Keratinocyte (primary cell): ENCODE measurements at regions not wholly inside any gene's neighbourhood (a gene's known extent, or its start where the extent isn't known, plus 50 kb on each side); places are given as distances from the start of the nearest gene placed in this dataset.

Source experiments
- CTCF ChIP-seq, 3 experiments: IDR thresholded peaks in 1 of 3; conservative IDR thresholded peaks in 1 of 3; optimal IDR thresholded peaks in 1 of 3; 2 replicates in 2 of 3; 3 replicates in 1 of 3; pipeline versions ENCODE3 to v1.5.1; 2011; ENCODE audit warnings: low read length in 3 of 3, mild to moderate bottlenecking in 3 of 3, moderate library complexity in 2 of 3, control low read depth in 1 of 3, inconsistent platforms in 1 of 3; ENCODE audit not compliant: insufficient read depth in 2 of 3; ENCODE audit errors: extremely low read depth in 1 of 3
- EZH2 ChIP-seq: IDR thresholded peaks from one replicate; pipeline ENCODE4 v1.6.1; 2012; ENCODE audit warnings: inconsistent platforms, mild to moderate bottlenecking, low read length, moderate library complexity

DNA sequence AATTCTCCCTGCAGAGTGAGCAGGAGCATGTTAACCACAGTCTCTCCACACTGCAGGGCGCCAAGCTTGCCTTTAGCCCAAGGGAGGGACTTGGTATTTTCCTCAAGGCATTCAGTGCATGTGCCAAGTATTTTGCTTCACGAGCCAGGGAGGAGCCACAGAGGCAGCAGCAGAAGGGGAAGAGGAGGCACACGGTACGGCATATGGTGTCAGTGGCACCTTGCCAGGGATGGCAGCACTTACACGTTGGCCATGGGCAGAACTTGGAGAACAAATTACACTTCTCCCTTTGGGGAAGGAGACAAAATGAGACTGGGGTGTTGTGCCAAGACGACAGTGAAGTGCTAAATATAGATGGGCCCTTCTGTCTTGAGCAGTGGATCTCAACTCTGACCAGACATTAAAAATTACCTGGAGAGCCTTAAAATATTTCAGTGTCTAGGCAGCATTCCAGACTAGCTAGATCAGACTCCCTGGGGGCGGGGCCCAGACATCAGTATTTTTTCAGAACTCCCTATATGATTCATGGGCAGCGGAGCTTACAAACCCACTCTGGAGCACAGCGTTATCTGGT is 155.8 kb downstream of the DRD1 start:
- TF ChIP-seq EZH2 (no peak), CTCF (optimal IDR thresholded peaks at IDR 0.05 in 1 of 3, IDR thresholded peaks at IDR 0.05 in 1 of 3, conservative IDR thresholded peaks at IDR 0.05 in 1 of 3; ENCODE audit: extremely low read depth in 1 of 3, insufficient read depth in 2 of 3, low read length in 3 of 3) (no peak)
